GM12878 (cell line): ENCODE measurements at regions not wholly inside any gene's neighbourhood (a gene's known extent, or its start where the extent isn't known, plus 50 kb on each side); places are given as distances from the start of the nearest gene placed in this dataset.

Source experiments
- ATAC-seq: fragments of 200-7000 bp; cut with Tn5 transposase; 3 replicates; pipeline ENCODE4 v1.9.1; 2020; ENCODE audit warnings: mild to moderate bottlenecking, moderate library complexity
- BruUV-seq: library from RNA; stranded (reverse); fragments of 400-500 nt; replicated peaks from 2 replicates; lab custom pipeline; 2021; lab: Mats Ljungman, UMichigan
- CTCF ChIA-PET: fragments of 300-600 bp; sonication (Branson Sonifier 250); formaldehyde crosslinking; extraction: SDS; loops from one replicate; lab custom pipeline; 2021; ENCODE audit warnings: inconsistent platforms; lab: Yijun Ruan, JAX
- POLR2A ChIA-PET: fragments of 350-600 bp; formaldehyde crosslinking; extraction: SDS; loops from one replicate; lab custom pipeline; 2021; ENCODE audit warnings: inconsistent platforms; lab: Charles Lee
- RAD21 ChIA-PET: fragments of 300-600 bp; sonication (Branson Sonifier 250); formaldehyde crosslinking; loops from one replicate; lab custom pipeline; 2023; ENCODE audit warnings: antibody characterized with exemption; ENCODE audit not compliant: unreplicated experiment; lab: Charles Lee
- SMC1A ChIA-PET: fragments of 300-600 bp; sonication (Branson Sonifier 250); formaldehyde crosslinking; loops from one replicate; lab custom pipeline; 2023; ENCODE audit not compliant: unreplicated experiment, uncharacterized antibody; lab: Charles Lee
- DNase-seq: peaks from one replicate; pipeline ENCODE4 v3.0.0-alpha.2; 2011; ENCODE audit warnings: low read depth, low spot score
- FAIRE-seq: peaks from 3 replicates; lab custom pipeline; 2011; peaks lifted over from hg19 to GRCh38; lab: Jason Lieb, UNC
- H2AFZ ChIP-seq: 2 replicates; pipeline ENCODE4 v1.6.0; 2011; ENCODE audit warnings: low read depth, low read length, control low read depth; ENCODE audit not compliant: control insufficient read depth
- H3K27ac ChIP-seq: 2 replicates; pipeline ENCODE4 v1.5.1; 2011; ENCODE audit warnings: control low read depth; ENCODE audit not compliant: control insufficient read depth, insufficient read depth
- H3K27me3 ChIP-seq, 2 experiments: replicated peaks in 1 of 2; 2 replicates each; pipeline versions ENCODE4 v1.6.0 to v1.6.1; 2011; ENCODE audit warnings: low read length in 1 of 2; ENCODE audit not compliant: control insufficient read depth in 2 of 2, insufficient read depth in 2 of 2
- H3K36me3 ChIP-seq, 2 experiments: 2 replicates each; pipeline ENCODE4 v1.5.1; 2011; ENCODE audit warnings: low read length in 1 of 2; ENCODE audit not compliant: control insufficient read depth in 2 of 2, insufficient read depth in 2 of 2
- H3K4me1 ChIP-seq: 2 replicates; pipeline ENCODE4 v1.6.1; 2011; ENCODE audit warnings: mild to moderate bottlenecking, low read length, moderate library complexity, mixed read lengths; ENCODE audit not compliant: control insufficient read depth, insufficient read depth
- H3K4me2 ChIP-seq: 2 replicates; pipeline ENCODE4 v1.6.0; 2011; ENCODE audit warnings: control low read depth; ENCODE audit not compliant: control insufficient read depth, insufficient read depth
- H3K4me3 ChIP-seq: fragments of 200-600 bp; sonication (generic); 2 replicates; pipeline ENCODE4 v1.5.1; 2016
- H3K79me2 ChIP-seq: 2 replicates; pipeline ENCODE4 v1.6.0; 2011; ENCODE audit warnings: low read length; ENCODE audit not compliant: control insufficient read depth, insufficient read depth
- H3K9ac ChIP-seq: 2 replicates; pipeline ENCODE4 v1.8.0; 2011; ENCODE audit warnings: low read length, control low read depth, mixed read lengths; ENCODE audit not compliant: control insufficient read depth, insufficient read depth
- H3K9me3 ChIP-seq: replicated peaks from 3 replicates; pipeline ENCODE4 v1.5.1; 2011; ENCODE audit warnings: mild to moderate bottlenecking, low read length; ENCODE audit not compliant: control insufficient read depth, insufficient read depth
- H4K20me1 ChIP-seq: 2 replicates; pipeline ENCODE4 v1.6.0; 2011; ENCODE audit not compliant: control insufficient read depth, insufficient read depth
- ATF3 ChIP-seq: IDR thresholded peaks from 2 replicates; pipeline ENCODE4 v1.6.1; 2011; ENCODE audit warnings: low read depth, mild to moderate bottlenecking, low read length, moderate library complexity, borderline replicate concordance; ENCODE audit errors: extremely low read depth
- CBX3 ChIP-seq: fragments of 200-600 bp; sonication (generic); IDR thresholded peaks from 2 replicates; pipeline ENCODE4 v1.6.1; 2016; ENCODE audit warnings: low read depth, borderline replicate concordance
- CEBPZ ChIP-seq: fragments of 150-350 bp; IDR thresholded peaks from 2 replicates; pipeline ENCODE4 v1.6.1; 2016; ENCODE audit warnings: low read depth, low read length
- EED ChIP-seq: sonication (generic); IDR thresholded peaks from 2 replicates; pipeline ENCODE4 v1.6.1; 2016; ENCODE audit warnings: antibody characterized with exemption, low read depth
- IKZF1 ChIP-seq: fragments of 450-650 bp; conservative IDR thresholded peaks from 2 replicates; pipeline ENCODE4 v1.6.1; 2017; ENCODE audit warnings: antibody characterized with exemption, mild to moderate bottlenecking
- LARP7 ChIP-seq: fragments of 450-650 bp; IDR thresholded peaks from 2 replicates; pipeline ENCODE4 v1.6.1; 2017; ENCODE audit warnings: mild to moderate bottlenecking
- NBN ChIP-seq: fragments of 450-650 bp; IDR thresholded peaks from 2 replicates; pipeline ENCODE4 v1.6.1; 2016
- NR2C1 ChIP-seq: fragments of 450-650 bp; IDR thresholded peaks from 2 replicates; pipeline ENCODE4 v1.6.1; 2017; ENCODE audit warnings: antibody characterized with exemption, mild to moderate bottlenecking, moderate library complexity
- NRF1 ChIP-seq: conservative IDR thresholded peaks from 2 replicates; pipeline ENCODE4 v1.6.1; 2011; ENCODE audit warnings: mild to moderate bottlenecking, low read depth, low read length, improper control_type of control experiment
- PAX8 ChIP-seq: fragments of 450-650 bp; IDR thresholded peaks from 2 replicates; pipeline ENCODE4 v1.6.1; 2017; ENCODE audit warnings: mild to moderate bottlenecking, moderate library complexity
- POLR2AphosphoS2 ChIP-seq: IDR thresholded peaks from 2 replicates; pipeline ENCODE4 v1.6.1; 2011; ENCODE audit warnings: low read depth, mild to moderate bottlenecking, low read length, improper control_type of control experiment, moderate library complexity
- POLR2AphosphoS5 ChIP-seq: IDR thresholded peaks from 2 replicates; pipeline ENCODE4 v1.6.1; 2011; ENCODE audit warnings: mild to moderate bottlenecking, low read length, inconsistent platforms
- RELB ChIP-seq: fragments of 450-650 bp; IDR thresholded peaks from 2 replicates; pipeline ENCODE4 v1.6.1; 2017; ENCODE audit warnings: low read depth, mild to moderate bottlenecking, moderate library complexity
- STAT3 ChIP-seq: IDR thresholded peaks from 2 replicates; pipeline ENCODE4 v1.6.1; 2011; ENCODE audit warnings: low read depth, low read length, improper control_type of control experiment
- TCF7 ChIP-seq: IDR thresholded peaks from 2 replicates; pipeline ENCODE4 v1.6.1; 2014; ENCODE audit warnings: antibody characterized with exemption, borderline replicate concordance
- ZBTB33 ChIP-seq: fragments of 450-650 bp; IDR thresholded peaks from 2 replicates; pipeline ENCODE4 v1.6.1; 2017; ENCODE audit warnings: mild to moderate bottlenecking
- ZNF207 ChIP-seq: fragments of 450-650 bp; IDR thresholded peaks from 2 replicates; pipeline ENCODE4 v1.6.1; 2014; ENCODE audit warnings: antibody characterized with exemption, mild to moderate bottlenecking, borderline replicate concordance
- ZNF274 ChIP-seq: IDR thresholded peaks from one replicate; pipeline ENCODE4 v1.8.0; 2011; ENCODE audit not compliant: insufficient read length, insufficient read depth
- ZNF622 ChIP-seq: fragments of 450-650 bp; IDR thresholded peaks from 2 replicates; pipeline ENCODE4 v1.6.1; 2017; ENCODE audit warnings: mild to moderate bottlenecking, inconsistent platforms
- WGBS: methylation state at CpG from one replicate; pipeline ENCODE4 v1.1.6; 2016; ENCODE audit warnings: low lambda C conversion rate; ENCODE audit not compliant: insufficient replicate concordance, insufficient coverage; ENCODE audit errors: missing lambda C conversion rate; 5-methylcytosine and 5-hydroxymethylcytosine counted together
- in situ Hi-C: fragments of 300-500 bp; cut with MboI; formaldehyde crosslinking; loops from 9 replicates; pipeline ENCODE4 v1.14.3; 2018; ENCODE audit warnings: mixed read lengths
- intact Hi-C: fragments of 100-400 bp; cut with micrococcal nuclease; formaldehyde crosslinking; loops from one replicate; pipeline ENCODE4 v1.14.2; 2022; ENCODE audit not compliant: unreplicated experiment

GRCh38 chr1:102282955-102283354 is 286.2 kb upstream of the OLFM3 start:
- Histone ChIP-seq H4K20me1 (no peaks in the 10 kb centered on the region), H3K4me1 (no peaks in the 10 kb centered on the region), H3K79me2 (no peaks in the 10 kb centered on the region), H3K4me2 (no peak overlapping the region), H3K9ac (no peak overlapping the region), H3K27ac (no peak overlapping the region), H3K9me3 (no peaks in the 10 kb centered on the region), H3K27me3 (no peaks in the 10 kb centered on the region), H3K36me3 (no peaks in the 10 kb centered on the region), H3K4me3 (no peak overlapping the region), H2AFZ (no peak overlapping the region)
- WGBS: 0% methylated on average over 1 of the region's 1 CpG
- ATAC-seq (no peak), FAIRE-seq (no peak), DNase-seq (no peak)
- SMC1A ChIA-PET: no interaction called here
- in situ Hi-C loops: no loop called here
- no TSS peak for BruUV-seq
- POLR2A ChIA-PET: no interaction called here
- intact Hi-C loops: no loop called here
- CTCF ChIA-PET: no interaction called here
- no peak for TF ChIP-seq ATF3
- TF ChIP-seq ZNF274: no peak
- no peak for TF ChIP-seq POLR2AphosphoS5
- TF ChIP-seq IKZF1: no peak
- TF ChIP-seq POLR2AphosphoS2: no peak
- no peak for TF ChIP-seq NRF1
- TF ChIP-seq ZNF207: no peak
- TF ChIP-seq LARP7: no peak
- no peak for TF ChIP-seq CBX3
- TF ChIP-seq EED: no peak
- no peak for TF ChIP-seq STAT3
- TF ChIP-seq CEBPZ: no peak
- no peak for TF ChIP-seq NR2C1
- no peak for TF ChIP-seq ZNF622
- no peak for TF ChIP-seq RELB
- no peak for TF ChIP-seq TCF7
- TF ChIP-seq NBN: no peak
- no peak for TF ChIP-seq ZBTB33
- no peak for TF ChIP-seq PAX8
- RAD21 ChIA-PET: no interaction called here
